Upper lobe of left lung (tissue), 4 donors: ENCODE measurements at regions not wholly inside any gene's neighbourhood (a gene's known extent, or its start where the extent isn't known, plus 50 kb on each side); places are given as distances from the start of the nearest gene placed in this dataset.

Source experiments
- POLR2A ChIP-seq, 4 donors: fragments of 450-650 bp; IDR thresholded peaks; one replicate each; pipeline ENCODE4 v1.5.1; 2016 to 2017; ENCODE audit warnings: antibody characterized with exemption in 4 of 4, mild to moderate bottlenecking in 2 of 4
- POLR2AphosphoS5 ChIP-seq, 2 donors: sonication (generic); formaldehyde crosslinking; IDR thresholded peaks; one replicate each; pipeline ENCODE4 v1.5.1; 2017; ENCODE audit warnings: antibody characterized with exemption in 2 of 2
- TF ChIP-seq, protein P1 (sequence below), 6 experiments: fragments of 450-650 bp in 4 of 6; fragments of 200-600 bp in 2 of 6; sonication (generic) in 2 of 6; IDR thresholded peaks; one replicate each; pipeline ENCODE4 v1.5.1; 2016 to 2019; ENCODE audit warnings: antibody characterized with exemption in 6 of 6

- TF ChIP-seq POLR2AphosphoS5 (IDR thresholded peaks at IDR 0.05), result no peak
- TF ChIP-seq, protein P1, sequence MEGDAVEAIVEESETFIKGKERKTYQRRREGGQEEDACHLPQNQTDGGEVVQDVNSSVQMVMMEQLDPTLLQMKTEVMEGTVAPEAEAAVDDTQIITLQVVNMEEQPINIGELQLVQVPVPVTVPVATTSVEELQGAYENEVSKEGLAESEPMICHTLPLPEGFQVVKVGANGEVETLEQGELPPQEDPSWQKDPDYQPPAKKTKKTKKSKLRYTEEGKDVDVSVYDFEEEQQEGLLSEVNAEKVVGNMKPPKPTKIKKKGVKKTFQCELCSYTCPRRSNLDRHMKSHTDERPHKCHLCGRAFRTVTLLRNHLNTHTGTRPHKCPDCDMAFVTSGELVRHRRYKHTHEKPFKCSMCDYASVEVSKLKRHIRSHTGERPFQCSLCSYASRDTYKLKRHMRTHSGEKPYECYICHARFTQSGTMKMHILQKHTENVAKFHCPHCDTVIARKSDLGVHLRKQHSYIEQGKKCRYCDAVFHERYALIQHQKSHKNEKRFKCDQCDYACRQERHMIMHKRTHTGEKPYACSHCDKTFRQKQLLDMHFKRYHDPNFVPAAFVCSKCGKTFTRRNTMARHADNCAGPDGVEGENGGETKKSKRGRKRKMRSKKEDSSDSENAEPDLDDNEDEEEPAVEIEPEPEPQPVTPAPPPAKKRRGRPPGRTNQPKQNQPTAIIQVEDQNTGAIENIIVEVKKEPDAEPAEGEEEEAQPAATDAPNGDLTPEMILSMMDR (IDR thresholded peaks at IDR 0.05), result no peak
- no peak for TF ChIP-seq POLR2A (IDR thresholded peaks at IDR 0.05)
Measured at GRCh38 chr11:22552885-22553284, 72.7 kb downstream of the FANCF start.
